B cell (primary cell): ENCODE measurements at regions not wholly inside any gene's neighbourhood (a gene's known extent, or its start where the extent isn't known, plus 50 kb on each side); places are given as distances from the start of the nearest gene placed in this dataset.

ENCODE experiments used
- EZH2 ChIP-seq: IDR thresholded peaks from 2 replicates; pipeline ENCODE4 v1.6.1; 2012; ENCODE audit warnings: borderline replicate concordance, low read depth, mild to moderate bottlenecking, moderate library complexity, low read length; ENCODE audit not compliant: insufficient read depth, poor library complexity, severe bottlenecking
- TF ChIP-seq, protein P1 (sequence below): fragments of 200-600 bp; IDR thresholded peaks from one replicate; pipeline ENCODE4 v1.8.0; 2022; ENCODE audit warnings: antibody characterized with exemption, mild to moderate bottlenecking

DNA sequence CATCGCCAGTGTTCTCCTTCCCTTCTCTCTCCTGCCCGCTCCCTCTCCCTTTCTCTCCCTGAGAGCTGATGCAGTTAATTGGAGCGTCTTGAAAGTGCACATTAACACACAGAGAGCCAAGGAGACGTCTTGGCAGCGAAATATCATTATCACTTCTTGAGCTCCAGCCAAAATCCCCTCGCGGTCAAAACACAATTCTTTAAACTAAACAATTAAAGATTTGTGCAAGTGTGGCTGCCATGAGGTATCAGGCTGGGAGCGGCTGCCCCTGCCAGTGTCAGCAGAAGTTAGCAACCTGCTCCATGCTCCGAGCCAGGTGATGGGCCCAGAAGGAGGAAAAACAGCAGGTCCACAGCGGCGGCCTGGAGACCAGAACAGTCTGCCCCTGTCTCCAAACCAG lies 100.9 kb upstream of the FOXP4 start:
- TF ChIP-seq, protein P1, sequence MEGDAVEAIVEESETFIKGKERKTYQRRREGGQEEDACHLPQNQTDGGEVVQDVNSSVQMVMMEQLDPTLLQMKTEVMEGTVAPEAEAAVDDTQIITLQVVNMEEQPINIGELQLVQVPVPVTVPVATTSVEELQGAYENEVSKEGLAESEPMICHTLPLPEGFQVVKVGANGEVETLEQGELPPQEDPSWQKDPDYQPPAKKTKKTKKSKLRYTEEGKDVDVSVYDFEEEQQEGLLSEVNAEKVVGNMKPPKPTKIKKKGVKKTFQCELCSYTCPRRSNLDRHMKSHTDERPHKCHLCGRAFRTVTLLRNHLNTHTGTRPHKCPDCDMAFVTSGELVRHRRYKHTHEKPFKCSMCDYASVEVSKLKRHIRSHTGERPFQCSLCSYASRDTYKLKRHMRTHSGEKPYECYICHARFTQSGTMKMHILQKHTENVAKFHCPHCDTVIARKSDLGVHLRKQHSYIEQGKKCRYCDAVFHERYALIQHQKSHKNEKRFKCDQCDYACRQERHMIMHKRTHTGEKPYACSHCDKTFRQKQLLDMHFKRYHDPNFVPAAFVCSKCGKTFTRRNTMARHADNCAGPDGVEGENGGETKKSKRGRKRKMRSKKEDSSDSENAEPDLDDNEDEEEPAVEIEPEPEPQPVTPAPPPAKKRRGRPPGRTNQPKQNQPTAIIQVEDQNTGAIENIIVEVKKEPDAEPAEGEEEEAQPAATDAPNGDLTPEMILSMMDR: no peak
- no peak for TF ChIP-seq EZH2
